HG02588 (cell line): ENCODE measurements at regions not wholly inside any gene's neighbourhood (a gene's known extent, or its start where the extent isn't known, plus 50 kb on each side); places are given as distances from the start of the nearest gene placed in this dataset.

Experiments used
- ATAC-seq: cut with Tn5 transposase; IDR thresholded peaks from one replicate; pipeline ENCODE4 v1.9.1; 2021; ENCODE audit warnings: mild to moderate bottlenecking, moderate library complexity; ENCODE audit not compliant: unreplicated experiment

DNA sequence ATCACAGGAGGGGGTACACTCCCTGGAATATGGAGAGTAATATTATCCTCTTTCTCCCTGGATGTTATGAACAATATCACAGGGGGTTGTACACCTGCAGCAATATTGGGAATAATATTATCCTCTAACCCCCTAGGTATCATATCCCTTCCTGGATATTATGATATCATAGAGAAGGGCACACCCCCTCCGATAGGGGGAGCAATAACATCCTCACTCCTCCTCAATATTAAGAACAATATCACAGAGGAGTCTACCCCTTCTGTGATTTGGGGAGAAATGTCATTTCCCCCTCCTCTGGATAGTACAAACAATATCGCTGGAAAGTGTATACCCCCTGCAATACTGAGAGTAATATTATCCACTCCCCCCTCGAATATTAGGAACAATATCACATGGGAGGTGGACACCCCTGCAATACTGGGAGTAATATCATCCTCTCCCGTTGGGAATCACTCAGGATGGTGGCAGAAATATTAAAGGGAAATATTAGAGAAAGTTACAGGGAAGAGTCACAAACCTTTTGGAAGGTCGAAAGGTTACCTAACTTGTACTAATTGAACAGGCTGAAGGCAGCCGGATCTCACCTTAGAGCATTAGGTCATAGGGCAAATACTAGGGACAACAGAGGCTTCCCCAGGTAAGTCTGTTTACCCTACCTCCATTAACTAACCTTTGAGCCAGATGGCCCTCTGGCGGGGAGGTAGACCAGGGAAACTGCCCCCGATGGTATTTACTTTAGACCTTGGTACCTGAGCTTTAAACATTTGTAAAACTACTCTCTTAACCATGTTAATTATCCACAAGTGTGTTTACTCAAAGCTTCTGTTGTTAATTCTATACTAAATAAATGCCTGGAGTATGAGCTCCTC, 57.5 kb upstream of the FREM1 start:
- ATAC-seq, result no peak

DNA sequence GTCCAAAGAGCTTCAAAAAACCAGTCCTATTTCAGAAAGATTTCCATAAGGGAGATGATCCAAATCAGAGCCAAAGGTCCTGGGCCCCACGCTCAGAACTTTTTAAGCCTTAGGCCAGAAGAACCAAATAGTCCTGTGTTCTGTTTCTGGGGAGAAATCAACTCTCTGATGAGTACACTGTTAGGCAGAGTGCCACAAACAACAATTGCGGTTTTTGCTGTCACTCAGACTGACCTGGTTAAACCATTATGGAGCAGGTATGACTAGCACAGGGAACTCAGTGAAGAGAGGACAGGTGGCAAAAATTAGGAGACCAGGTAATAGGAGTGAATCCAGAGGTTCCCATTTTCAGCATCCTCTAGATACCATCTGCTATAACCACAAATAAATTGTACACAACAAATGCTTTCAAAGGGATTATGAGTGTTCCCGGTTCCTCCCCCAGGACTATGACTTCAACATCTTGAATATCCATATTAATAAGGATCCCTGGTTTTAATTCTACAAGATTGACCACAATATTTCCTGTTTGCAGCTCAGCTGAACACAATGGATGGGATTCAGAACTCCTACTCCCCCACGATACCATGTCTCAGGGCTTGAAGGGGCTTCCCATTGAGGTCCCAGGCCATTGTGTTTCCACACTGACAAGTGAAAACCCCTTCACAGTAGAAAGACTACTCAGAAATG, 52.1 kb upstream of the FREM1 start:
- no peak for ATAC-seq

DNA sequence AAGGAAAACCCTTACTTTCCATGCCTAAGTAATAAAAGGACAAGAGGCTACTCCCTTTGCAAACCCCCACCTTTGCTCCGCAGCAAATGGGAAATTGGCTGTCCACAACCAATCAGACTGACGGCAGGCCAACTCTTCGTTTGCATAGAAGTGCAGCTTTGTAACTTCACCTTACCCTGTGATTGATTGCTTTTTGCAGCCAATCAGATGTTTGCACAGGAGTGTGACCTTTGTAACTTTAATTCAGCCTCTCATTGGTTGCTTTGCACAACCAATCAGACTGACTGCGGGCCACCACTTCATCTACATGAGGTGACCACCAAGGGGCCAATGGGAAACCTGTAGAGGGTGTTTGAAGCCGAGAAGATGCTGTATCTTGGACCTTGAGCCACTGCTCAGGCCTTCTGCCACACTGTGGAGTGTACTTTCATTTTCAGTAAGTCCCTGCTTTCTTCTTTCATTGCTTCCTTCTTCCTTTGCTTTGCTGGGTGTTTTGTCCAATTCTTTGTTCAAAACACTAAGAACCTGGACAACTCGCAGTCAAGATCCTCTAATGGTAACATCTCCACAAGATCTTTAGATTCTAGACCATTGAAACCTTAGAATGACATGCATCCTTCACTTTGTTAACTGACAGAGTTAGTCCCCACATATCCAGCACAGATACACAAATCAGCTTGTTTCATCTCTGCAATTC, 51.3 kb upstream of the FREM1 start:
- ATAC-seq, result no peak

DNA sequence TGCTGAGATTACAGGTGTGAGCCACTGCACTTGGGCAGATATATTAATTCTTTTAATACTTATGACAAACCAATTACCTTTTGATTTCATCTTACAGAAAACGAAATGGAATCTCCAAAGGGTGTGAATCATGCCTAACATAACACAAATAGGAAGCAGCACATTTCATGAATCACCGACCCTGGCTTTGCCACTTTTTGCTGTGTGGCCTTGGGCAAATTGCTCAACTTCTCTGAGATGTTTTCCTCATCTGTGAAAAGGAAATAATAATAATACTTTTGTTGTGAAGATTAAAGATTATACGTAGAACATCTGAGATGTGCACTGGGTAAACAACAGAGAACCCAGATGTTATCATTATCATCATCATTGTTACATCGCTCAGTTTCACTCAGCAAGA, 50.7 kb upstream of the FREM1 start:
- no peak for ATAC-seq
